SK-N-SH (cell line): ENCODE measurements at regions not wholly inside any gene's neighbourhood (a gene's known extent, or its start where the extent isn't known, plus 50 kb on each side); places are given as distances from the start of the nearest gene placed in this dataset.

Experiments used
- EP300 ChIP-seq, 2 experiments: IDR thresholded peaks; 2 replicates each; pipeline versions ENCODE4 v1.4.0 to v1.6.1; 2012; ENCODE audit warnings: borderline replicate concordance in 1 of 2, low read depth in 1 of 2, low read length in 1 of 2
- GABPA ChIP-seq: IDR thresholded peaks from 2 replicates; pipeline ENCODE4 v1.4.0; 2012; ENCODE audit warnings: low read depth, mild to moderate bottlenecking
- NFIC ChIP-seq: IDR thresholded peaks from 2 replicates; pipeline ENCODE4 v1.4.0; 2012; ENCODE audit warnings: borderline replicate concordance
- NRF1 ChIP-seq: IDR thresholded peaks from 2 replicates; pipeline ENCODE4 v1.6.1; 2012; ENCODE audit warnings: low read depth, mild to moderate bottlenecking, low read length
- POLR2AphosphoS5 ChIP-seq: IDR thresholded peaks from 2 replicates; pipeline ENCODE4 v1.6.1; 2012; ENCODE audit warnings: low read depth, low read length
- TCF12 ChIP-seq: IDR thresholded peaks from 2 replicates; pipeline ENCODE4 v1.4.0; 2012
- TEAD4 ChIP-seq: IDR thresholded peaks from 2 replicates; pipeline ENCODE4 v1.4.0; 2012; ENCODE audit warnings: mild to moderate bottlenecking, borderline replicate concordance; ENCODE audit not compliant: insufficient read depth
- YY1 ChIP-seq: IDR thresholded peaks from 2 replicates; pipeline ENCODE4 v1.4.0; 2012; ENCODE audit warnings: low read depth, mild to moderate bottlenecking
- TF ChIP-seq, protein P1 (sequence below): IDR thresholded peaks from 2 replicates; pipeline ENCODE4 v1.4.0; 2012; ENCODE audit warnings: low read depth
- TF ChIP-seq, protein P2 (sequence below): fragments of 200-600 bp; sonication (generic); IDR thresholded peaks from 2 replicates; pipeline ENCODE4 v1.6.1; 2017; ENCODE audit warnings: antibody characterized with exemption, mild to moderate bottlenecking, moderate library complexity
- TF ChIP-seq, protein P3 (sequence below): IDR thresholded peaks from 2 replicates; pipeline ENCODE4 v1.6.1; 2012; ENCODE audit warnings: mild to moderate bottlenecking, low read depth, low read length, moderate library complexity
- TF ChIP-seq, protein P4 (sequence below): IDR thresholded peaks from 2 replicates; pipeline ENCODE4; 2012

DNA sequence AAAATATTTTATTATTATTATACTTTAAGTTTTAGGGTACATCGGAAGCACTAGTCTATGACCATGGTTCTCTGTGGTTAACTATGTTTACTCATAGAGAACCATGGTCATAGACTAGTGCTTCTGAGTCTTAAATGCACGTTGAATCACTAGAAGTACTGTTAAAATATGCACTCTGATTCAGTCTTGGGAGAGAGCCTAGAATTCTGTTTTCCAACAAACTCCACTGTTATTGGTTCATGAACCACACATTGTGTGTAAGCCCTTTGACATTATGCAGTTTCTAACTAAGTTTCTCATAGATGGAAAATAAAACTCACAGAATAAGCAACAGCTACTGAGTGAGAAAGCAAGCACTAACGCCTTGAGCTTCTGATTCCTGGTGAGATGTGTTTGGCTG is 1120.6 kb downstream of the SORCS1 start:
- TF ChIP-seq, protein P1, sequence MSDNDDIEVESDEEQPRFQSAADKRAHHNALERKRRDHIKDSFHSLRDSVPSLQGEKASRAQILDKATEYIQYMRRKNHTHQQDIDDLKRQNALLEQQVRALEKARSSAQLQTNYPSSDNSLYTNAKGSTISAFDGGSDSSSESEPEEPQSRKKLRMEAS, result no peak
- TF ChIP-seq TCF12, result no peak
- TF ChIP-seq, protein P2, sequence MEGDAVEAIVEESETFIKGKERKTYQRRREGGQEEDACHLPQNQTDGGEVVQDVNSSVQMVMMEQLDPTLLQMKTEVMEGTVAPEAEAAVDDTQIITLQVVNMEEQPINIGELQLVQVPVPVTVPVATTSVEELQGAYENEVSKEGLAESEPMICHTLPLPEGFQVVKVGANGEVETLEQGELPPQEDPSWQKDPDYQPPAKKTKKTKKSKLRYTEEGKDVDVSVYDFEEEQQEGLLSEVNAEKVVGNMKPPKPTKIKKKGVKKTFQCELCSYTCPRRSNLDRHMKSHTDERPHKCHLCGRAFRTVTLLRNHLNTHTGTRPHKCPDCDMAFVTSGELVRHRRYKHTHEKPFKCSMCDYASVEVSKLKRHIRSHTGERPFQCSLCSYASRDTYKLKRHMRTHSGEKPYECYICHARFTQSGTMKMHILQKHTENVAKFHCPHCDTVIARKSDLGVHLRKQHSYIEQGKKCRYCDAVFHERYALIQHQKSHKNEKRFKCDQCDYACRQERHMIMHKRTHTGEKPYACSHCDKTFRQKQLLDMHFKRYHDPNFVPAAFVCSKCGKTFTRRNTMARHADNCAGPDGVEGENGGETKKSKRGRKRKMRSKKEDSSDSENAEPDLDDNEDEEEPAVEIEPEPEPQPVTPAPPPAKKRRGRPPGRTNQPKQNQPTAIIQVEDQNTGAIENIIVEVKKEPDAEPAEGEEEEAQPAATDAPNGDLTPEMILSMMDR, result no peak
- TF ChIP-seq YY1, result no peak
- no peak for TF ChIP-seq NFIC
- TF ChIP-seq, protein P3, sequence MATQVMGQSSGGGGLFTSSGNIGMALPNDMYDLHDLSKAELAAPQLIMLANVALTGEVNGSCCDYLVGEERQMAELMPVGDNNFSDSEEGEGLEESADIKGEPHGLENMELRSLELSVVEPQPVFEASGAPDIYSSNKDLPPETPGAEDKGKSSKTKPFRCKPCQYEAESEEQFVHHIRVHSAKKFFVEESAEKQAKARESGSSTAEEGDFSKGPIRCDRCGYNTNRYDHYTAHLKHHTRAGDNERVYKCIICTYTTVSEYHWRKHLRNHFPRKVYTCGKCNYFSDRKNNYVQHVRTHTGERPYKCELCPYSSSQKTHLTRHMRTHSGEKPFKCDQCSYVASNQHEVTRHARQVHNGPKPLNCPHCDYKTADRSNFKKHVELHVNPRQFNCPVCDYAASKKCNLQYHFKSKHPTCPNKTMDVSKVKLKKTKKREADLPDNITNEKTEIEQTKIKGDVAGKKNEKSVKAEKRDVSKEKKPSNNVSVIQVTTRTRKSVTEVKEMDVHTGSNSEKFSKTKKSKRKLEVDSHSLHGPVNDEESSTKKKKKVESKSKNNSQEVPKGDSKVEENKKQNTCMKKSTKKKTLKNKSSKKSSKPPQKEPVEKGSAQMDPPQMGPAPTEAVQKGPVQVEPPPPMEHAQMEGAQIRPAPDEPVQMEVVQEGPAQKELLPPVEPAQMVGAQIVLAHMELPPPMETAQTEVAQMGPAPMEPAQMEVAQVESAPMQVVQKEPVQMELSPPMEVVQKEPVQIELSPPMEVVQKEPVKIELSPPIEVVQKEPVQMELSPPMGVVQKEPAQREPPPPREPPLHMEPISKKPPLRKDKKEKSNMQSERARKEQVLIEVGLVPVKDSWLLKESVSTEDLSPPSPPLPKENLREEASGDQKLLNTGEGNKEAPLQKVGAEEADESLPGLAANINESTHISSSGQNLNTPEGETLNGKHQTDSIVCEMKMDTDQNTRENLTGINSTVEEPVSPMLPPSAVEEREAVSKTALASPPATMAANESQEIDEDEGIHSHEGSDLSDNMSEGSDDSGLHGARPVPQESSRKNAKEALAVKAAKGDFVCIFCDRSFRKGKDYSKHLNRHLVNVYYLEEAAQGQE, result no peak
- TF ChIP-seq, protein P4, sequence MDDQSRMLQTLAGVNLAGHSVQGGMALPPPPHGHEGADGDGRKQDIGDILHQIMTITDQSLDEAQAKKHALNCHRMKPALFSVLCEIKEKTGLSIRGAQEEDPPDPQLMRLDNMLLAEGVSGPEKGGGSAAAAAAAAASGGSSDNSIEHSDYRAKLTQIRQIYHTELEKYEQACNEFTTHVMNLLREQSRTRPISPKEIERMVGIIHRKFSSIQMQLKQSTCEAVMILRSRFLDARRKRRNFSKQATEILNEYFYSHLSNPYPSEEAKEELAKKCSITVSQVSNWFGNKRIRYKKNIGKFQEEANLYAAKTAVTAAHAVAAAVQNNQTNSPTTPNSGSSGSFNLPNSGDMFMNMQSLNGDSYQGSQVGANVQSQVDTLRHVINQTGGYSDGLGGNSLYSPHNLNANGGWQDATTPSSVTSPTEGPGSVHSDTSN, result no peak
- no peak for TF ChIP-seq EP300 (IDR thresholded peaks at IDR 0.05; ENCODE audit: borderline replicate concordance in 1 of 2, low read depth in 1 of 2, low read length in 1 of 2)
- TF ChIP-seq NRF1, result no peak
- TF ChIP-seq TEAD4, result no peak
- no peak for TF ChIP-seq POLR2AphosphoS5
- TF ChIP-seq GABPA, result no peak
